HepG2 (cell line): ENCODE measurements at regions not wholly inside any gene's neighbourhood (a gene's known extent, or its start where the extent isn't known, plus 50 kb on each side); places are given as distances from the start of the nearest gene placed in this dataset.

Experiments
- CTCF ChIP-seq: sonication (generic); formaldehyde crosslinking; IDR thresholded peaks from 2 replicates; pipeline ENCODE4 v1.5.0; 2020; ENCODE audit warnings: mild to moderate bottlenecking, missing genetic modification reagents, moderate library complexity
- TF ChIP-seq, protein P1 (sequence below): sonication (generic); formaldehyde crosslinking; IDR thresholded peaks from 2 replicates; pipeline ENCODE4 v1.5.0; 2020; ENCODE audit warnings: mild to moderate bottlenecking, missing genetic modification reagents

DNA sequence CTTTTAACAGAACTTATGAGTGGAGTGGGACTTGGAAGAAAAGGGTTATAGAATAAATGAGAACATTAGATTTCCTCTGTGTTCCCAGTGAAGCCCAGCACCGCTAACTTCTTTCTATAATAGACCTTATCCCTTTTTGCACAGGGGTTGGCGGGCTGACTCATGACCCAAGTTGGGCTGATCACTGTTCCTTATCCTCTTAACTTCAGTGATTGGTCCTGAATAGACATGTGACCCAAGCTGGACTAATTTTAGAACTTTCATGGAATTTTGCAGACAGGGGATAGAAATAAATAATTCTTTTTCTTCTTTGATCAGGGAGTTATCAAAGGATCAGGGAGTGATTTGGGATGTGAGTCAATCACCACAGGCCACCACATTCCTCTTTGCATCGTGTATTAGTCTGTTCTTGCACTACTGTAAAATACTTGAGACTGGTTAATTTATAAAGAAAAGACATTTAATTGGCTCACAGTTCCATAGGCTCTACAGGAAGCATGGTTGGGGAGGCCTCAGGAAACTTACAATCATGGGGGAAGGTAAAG is 75.9 kb downstream of the UCHL1 start:
- TF ChIP-seq CTCF (CRISPR knock-in tag), result no peak
- TF ChIP-seq, protein P1, sequence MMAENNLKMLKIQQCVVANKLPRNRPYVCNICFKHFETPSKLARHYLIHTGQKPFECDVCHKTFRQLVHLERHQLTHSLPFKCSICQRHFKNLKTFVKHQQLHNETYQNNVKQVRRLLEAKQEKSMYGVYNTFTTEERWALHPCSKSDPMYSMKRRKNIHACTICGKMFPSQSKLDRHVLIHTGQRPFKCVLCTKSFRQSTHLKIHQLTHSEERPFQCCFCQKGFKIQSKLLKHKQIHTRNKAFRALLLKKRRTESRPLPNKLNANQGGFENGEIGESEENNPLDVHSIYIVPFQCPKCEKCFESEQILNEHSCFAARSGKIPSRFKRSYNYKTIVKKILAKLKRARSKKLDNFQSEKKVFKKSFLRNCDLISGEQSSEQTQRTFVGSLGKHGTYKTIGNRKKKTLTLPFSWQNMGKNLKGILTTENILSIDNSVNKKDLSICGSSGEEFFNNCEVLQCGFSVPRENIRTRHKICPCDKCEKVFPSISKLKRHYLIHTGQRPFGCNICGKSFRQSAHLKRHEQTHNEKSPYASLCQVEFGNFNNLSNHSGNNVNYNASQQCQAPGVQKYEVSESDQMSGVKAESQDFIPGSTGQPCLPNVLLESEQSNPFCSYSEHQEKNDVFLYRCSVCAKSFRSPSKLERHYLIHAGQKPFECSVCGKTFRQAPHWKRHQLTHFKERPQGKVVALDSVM (CRISPR knock-in tag), result no peak
